RWPE1 (cell line): ENCODE measurements at regions not wholly inside any gene's neighbourhood (a gene's known extent, or its start where the extent isn't known, plus 50 kb on each side); places are given as distances from the start of the nearest gene placed in this dataset.

Source experiments
- CTCF ChIA-PET: fragments of 350-600 bp; sonication (Branson Sonifier 250); formaldehyde crosslinking; extraction: SDS; loops from one replicate; lab custom pipeline; 2021; lab: Yijun Ruan, JAX
- POLR2A ChIA-PET: fragments of 400-600 bp; formaldehyde crosslinking; extraction: SDS; loops from one replicate; lab custom pipeline; 2020; ENCODE audit warnings: antibody characterized with exemption; ENCODE audit not compliant: low non-redundant PET; lab: Yijun Ruan, JAX
- DNase-seq: peaks from one replicate; pipeline ENCODE4 v3.0.0; 2012; ENCODE audit warnings: low spot score
- H3K27ac ChIP-seq: fragments of 450-650 bp; 2 replicates; pipeline ENCODE4 v1.5.1; 2017
- CTCF ChIP-seq: fragments of 450-650 bp; conservative IDR thresholded peaks from 2 replicates; pipeline ENCODE4 v1.5.1; 2017; ENCODE audit warnings: low read depth, mild to moderate bottlenecking

DNA sequence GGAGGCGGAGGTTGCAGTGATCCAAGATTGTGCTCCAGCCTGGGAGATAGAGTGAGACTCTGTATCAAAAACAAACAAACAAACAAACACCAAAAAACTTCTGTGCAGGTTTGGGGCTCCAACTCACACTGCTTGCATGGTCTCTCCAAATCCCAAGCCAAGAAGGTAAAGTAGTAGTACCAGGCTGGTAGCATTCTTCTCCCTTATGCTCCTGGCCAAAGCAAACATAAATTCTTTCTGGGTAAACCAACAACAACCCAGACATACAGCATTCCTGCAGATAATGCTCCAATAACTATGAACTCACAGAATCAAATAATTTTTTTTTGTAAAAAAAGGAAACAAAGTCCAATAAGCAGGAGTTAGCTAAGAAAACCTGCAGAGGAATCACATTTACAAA is 57.8 kb upstream of the KLHL31 start:
- ChIA-PET POLR2A (no interaction called here), CTCF (interaction anchor here (2.8 kb wide), 1 partner anchor 232 kb away, joined by 15 read pairs; no protein-coding TSS in a partner anchor)
- no peak overlapping the region for H3K27ac ChIP-seq
- DNase-seq: no peak
- TF ChIP-seq CTCF: no peak

GRCh38 chr6:53721766-53722165 is 56.2 kb upstream of the KLHL31 start:
- no peak for DNase-seq
- H3K27ac ChIP-seq: no peak overlapping the region
- TF ChIP-seq CTCF: no peak
- ChIA-PET POLR2A (no interaction called here), CTCF (interaction anchor here (2.8 kb wide), 1 partner anchor 234 kb away, joined by 15 read pairs; no protein-coding TSS in a partner anchor)

GRCh38 chr6:53718597-53719460 is 53.3 kb upstream of the KLHL31 start:
- ChIA-PET POLR2A (no interaction called here), CTCF (interaction anchor here (0.5 to 4.2 kb wide), 31 partner anchors 9 to 1531 kb away, joined by 3 to 98 read pairs (median 4); partner anchors contain the start of gene LRRC1)
- peak; percentile 59 for DNase-seq
- H3K27ac ChIP-seq: no peak overlapping the region
- TF ChIP-seq CTCF: peak; percentile 83

DNA sequence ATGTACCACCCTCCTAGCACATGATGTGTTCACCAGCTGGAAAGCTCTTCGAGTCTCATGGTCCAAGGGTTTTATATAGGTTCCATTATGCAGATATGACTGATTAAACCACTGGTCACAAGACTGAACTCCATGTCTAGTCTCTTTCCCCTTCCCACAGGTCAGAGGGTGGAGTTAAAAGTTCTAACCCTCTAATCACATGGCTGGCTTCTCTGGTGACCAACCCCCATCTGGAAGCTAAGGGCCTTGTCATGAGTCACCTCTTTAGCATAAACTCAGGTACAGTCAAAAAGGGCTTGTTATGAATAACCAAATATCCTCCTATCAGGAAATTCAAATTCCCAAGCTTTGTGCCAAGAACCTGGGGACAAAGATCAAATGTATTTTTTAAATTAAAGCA is 52.0 kb upstream of the KLHL31 start:
- ChIA-PET CTCF (interaction anchor here (0.6 to 4.2 kb wide), 5 partner anchors 8 to 240 kb away, joined by 3 to 98 read pairs (median 5); no protein-coding TSS in a partner anchor), POLR2A (no interaction called here)

DNA sequence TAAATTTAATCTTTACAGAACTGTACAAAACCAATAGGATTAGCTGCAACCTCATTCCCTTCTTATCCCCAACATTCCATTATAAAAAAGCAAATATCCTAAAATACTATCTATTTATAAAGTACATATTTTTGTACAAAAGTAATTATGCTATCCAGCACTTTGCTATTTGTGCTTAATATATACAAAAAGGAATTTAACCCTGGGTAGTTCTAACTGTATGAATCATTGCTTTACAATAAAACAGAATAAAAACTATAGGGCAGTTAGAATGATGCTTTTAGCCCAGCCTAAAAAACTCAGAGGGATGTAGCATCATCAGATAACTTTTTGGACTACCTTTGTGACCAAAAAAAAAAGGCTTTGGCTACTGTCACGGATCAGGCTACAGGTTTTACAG is 49.9 kb upstream of the KLHL31 start:
- no peak overlapping the region for H3K27ac ChIP-seq
- ChIA-PET CTCF (interaction anchor here (0.5 to 0.6 kb wide), 2 partner anchors 231 to 543 kb away, joined by 4 read pairs; no protein-coding TSS in a partner anchor), POLR2A (no interaction called here)
- no peak for TF ChIP-seq CTCF
- no peak for DNase-seq

More for the DNA sequence above, 52.0 kb upstream of the KLHL31 start:
- DNase-seq: no peak
- no peak overlapping the region for H3K27ac ChIP-seq
- no peak for TF ChIP-seq CTCF
